GM21526 (cell line): ENCODE measurements at regions not wholly inside any gene's neighbourhood (a gene's known extent, or its start where the extent isn't known, plus 50 kb on each side); places are given as distances from the start of the nearest gene placed in this dataset.

ENCODE experiments used
- ATAC-seq: cut with Tn5 transposase; IDR thresholded peaks from one replicate; pipeline ENCODE4 v1.9.1; 2021; ENCODE audit warnings: moderate library complexity; ENCODE audit not compliant: unreplicated experiment, low FRiP score

DNA sequence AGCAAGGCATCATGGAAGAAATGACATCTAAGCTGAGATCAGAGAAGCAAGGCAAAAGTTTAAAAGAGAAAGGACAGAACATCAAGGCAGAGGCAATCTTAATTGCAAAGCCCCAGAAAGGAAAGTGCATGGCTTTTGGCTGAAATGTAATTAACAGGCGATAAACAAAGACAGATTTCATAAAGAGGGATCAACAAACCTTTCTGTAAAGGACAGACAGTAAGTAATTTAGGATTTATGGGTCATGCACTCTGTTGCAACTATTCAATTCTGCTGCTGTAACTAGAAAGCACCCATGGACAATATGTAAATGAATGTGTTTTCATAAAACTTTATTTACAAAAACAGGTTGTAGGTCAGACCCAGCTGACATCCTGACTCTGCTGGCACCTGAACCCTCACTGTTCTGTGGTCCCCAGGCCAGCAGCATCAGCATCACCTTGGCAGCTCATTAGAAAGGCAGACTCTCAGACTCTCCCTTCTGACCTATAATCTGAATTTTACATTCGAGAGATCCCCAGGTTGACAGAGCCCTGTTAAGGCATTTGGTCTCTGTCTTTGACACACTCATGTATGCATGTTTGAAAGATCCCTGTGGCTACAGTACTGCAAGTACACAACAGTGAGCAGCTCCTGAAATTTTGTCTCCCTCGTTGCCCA is 362.9 kb upstream of the NFE2L3 start:
- no peak for ATAC-seq

- ATAC-seq: no peak
Measured at GRCh38 chr7:25789701-25790640, 362.0 kb upstream of the NFE2L3 start.

DNA sequence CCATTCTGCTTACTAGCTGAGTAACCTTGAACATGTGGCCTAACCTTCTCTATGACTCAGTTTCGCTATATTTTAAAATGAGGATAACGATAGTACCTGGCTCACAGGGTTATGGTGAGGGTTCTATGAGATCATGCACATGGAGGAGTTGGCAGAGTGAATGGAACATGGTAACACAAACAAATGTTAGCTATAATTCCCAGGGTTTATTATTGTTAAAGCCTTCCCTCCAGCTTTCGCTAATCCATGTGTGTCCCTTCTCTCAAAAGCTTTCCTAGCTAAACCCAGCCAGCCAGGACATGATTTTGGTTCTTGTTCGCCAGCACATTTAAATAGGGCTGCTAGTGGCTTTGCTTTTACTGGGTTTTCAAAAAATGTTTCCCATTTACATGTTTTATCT is 361.0 kb upstream of the NFE2L3 start:
- ATAC-seq: no peak

GRCh38 chr7:25792586-25792985 is 359.4 kb upstream of the NFE2L3 start:
- no peak for ATAC-seq

DNA sequence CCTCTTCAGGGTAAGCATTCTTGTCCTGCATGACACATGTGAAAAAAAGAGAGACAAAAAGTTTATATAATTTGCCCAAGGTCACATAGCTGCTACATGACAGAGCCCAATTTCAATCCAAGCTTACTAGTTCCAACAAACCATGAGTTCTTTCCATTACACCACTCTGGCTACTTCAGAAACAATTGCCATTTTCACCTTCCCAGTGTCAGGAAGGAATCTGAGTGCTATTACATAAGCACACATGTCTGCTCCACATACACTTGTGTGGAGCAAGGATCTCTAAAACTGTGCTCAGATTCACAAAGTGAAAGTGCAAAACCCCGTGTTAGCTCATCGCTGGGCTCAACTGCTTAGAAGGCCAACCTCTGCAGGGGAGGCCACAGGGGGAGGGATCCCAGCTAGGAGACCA is 356.2 kb upstream of the NFE2L3 start:
- ATAC-seq: no peak

DNA sequence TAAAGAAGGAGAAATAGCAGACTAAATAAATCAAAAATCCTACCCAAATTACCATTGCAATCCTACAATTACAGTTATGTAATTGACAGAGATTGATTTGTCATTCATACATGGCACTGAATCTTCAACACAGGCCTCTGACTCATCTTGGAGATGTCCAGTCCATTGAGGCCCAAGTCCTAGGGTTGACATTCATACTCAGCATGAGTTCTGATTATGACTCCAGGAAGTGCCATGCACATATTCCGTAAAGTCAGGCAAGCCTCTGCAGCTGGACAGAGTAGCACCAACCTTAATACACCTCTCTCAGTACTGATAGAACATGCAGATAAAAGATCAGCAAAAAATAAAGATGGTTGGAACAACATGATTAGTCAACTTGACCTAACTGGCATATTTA is 353.7 kb upstream of the NFE2L3 start:
- ATAC-seq: no peak

GRCh38 chr7:25801214-25801613 is 350.8 kb upstream of the NFE2L3 start:
- ATAC-seq: no peak

DNA sequence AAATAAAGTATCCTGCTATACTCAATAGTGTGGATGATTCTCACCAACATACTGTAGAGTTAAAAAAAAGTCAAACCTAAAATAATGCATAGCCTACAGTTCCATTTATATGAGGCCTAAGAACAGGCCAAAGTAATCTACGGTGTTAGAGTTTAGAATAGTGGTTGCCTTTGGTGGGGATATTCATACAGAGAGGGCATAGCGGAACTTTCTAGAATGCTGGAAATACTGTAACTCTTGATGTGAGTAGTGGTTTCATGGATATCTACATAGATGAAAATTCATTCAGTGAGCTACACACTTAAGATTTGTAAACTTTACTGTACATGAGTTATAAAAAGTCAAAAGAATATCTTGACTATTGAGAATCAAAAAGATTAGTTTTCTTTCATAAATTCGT is 349.9 kb upstream of the NFE2L3 start:
- no peak for ATAC-seq

DNA sequence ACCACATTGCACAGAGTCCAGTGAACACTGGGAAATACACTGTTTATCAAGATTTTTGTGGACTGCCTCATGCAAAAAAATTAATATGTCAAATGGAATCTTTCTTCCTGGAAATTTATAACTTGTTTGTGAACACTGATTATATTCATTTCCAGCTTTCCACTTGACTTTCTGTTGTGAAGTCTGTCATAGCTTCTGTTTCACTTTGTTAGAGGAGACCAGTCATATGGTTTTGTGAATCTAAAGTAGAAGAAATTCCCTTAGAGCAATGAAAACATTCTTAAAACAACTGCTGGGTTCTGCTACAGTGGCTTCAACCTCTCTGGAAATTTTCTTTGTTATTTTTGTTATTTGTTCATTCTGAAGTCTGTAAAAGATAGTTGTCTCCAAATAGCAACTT is 349.5 kb upstream of the NFE2L3 start:
- ATAC-seq: no peak

- ATAC-seq: no peak
Measured at GRCh38 chr7:25803117-25803887, 348.7 kb upstream of the NFE2L3 start.

- no peak for ATAC-seq
Measured at GRCh38 chr7:25804154-25804553, 347.8 kb upstream of the NFE2L3 start.

- ATAC-seq: no peak
Measured at GRCh38 chr7:25805027-25805687, 346.8 kb upstream of the NFE2L3 start.

- ATAC-seq: no peak
Measured at GRCh38 chr7:25807086-25807611, 344.8 kb upstream of the NFE2L3 start.

GRCh38 chr7:25809441-25809840 is 342.6 kb upstream of the NFE2L3 start:
- ATAC-seq: no peak

GRCh38 chr7:25812086-25812850 is 339.7 kb upstream of the NFE2L3 start:
- ATAC-seq: no peak

DNA sequence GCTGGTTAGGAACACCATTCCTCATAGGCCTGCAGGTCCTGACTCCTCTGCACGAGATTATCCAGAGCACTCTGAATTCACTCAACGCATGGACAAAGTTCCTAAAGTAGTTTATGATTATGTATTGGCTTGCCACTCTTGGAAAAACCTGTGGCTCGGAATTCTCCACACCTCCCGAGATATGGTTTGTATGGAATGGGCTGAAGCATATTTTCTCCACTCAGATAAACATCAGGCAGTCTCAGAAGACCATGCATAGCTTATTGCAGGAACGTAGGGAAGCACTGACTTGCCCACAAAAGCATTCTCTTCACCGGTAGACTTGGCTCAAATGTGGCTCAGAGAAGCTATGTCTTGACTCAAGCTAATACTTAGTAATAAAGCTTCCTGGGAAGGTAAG is 338.6 kb upstream of the NFE2L3 start:
- ATAC-seq: no peak

- no peak for ATAC-seq
Measured at GRCh38 chr7:25815711-25816110, 336.3 kb upstream of the NFE2L3 start.

GRCh38 chr7:25820432-25821040 is 331.5 kb upstream of the NFE2L3 start:
- no peak for ATAC-seq

DNA sequence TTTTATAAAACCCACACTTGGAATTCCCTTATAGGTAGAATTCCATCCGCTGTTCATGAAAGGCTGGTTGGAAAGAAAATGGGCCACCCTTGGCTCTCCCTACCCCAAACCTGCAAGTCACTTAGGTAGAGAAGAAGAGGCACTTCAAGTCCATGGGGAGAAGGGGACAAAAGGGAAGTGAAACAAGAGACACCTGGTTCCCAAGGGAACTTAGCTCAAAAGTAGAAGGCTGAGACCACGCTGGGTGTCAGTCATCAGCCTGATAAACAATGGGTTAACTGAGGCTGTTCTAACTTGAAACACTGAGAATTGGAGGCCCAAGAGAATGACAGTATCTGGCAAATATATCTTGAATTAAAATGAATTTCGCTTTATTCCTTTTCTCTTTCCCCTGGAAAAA is 330.8 kb upstream of the NFE2L3 start:
- ATAC-seq: no peak
